Heart right ventricle (tissue), 16 donors: ENCODE measurements at regions not wholly inside any gene's neighbourhood (a gene's known extent, or its start where the extent isn't known, plus 50 kb on each side); places are given as distances from the start of the nearest gene placed in this dataset.
A peak's percentile ranks its signal among the peaks of the same experiment; 100 is the strongest.

Source experiments
- ATAC-seq, 8 donors: fragments of 200-7000 bp; cut with Tn5 transposase; one replicate each; pipeline ENCODE4 v1.9.1; 2020; ENCODE audit warnings: mild to moderate bottlenecking in 8 of 8, moderate library complexity in 8 of 8, moderate number of reproducible peaks in 1 of 8
- DNase-seq, 2 donors: peaks; one replicate each; pipeline ENCODE4 v3.0.0-alpha.2; 2020
- H3K27ac ChIP-seq, 10 donors: fragments of 200-600 bp; sonication (generic) in 2 of 10; one replicate each; pipeline versions ENCODE4 v1.5.0 to v1.8.0; 2020 to 2022; ENCODE audit warnings: mild to moderate bottlenecking in 3 of 10
- H3K27me3 ChIP-seq, 7 donors: fragments of 200-600 bp; one replicate each; pipeline ENCODE4 v1.8.0; 2021 to 2022; ENCODE audit warnings: mild to moderate bottlenecking in 2 of 7
- H3K36me3 ChIP-seq, 9 donors: fragments of 200-600 bp; sonication (generic) in 1 of 9; one replicate each; pipeline versions ENCODE4 v1.5.0 to v1.8.0; 2020 to 2022; ENCODE audit warnings: mild to moderate bottlenecking in 2 of 9
- H3K4me1 ChIP-seq, 9 donors: fragments of 200-600 bp; sonication (generic) in 1 of 9; one replicate each; pipeline versions ENCODE4 v1.5.0 to v1.8.0; 2020 to 2022; ENCODE audit warnings: mild to moderate bottlenecking in 4 of 9
- H3K4me3 ChIP-seq, 10 donors: fragments of 200-600 bp; sonication (generic) in 2 of 10; one replicate each; pipeline versions ENCODE4 v1.5.0 to v1.8.0; 2020 to 2022; ENCODE audit warnings: mild to moderate bottlenecking in 7 of 10, moderate library complexity in 2 of 10
- H3K9me3 ChIP-seq, 11 donors: fragments of 200-600 bp in 10 of 11; sonication (generic) in 2 of 11; one replicate each; pipeline versions ENCODE4 v1.5.0 to v1.8.0; 2013 to 2022; ENCODE audit warnings: mild to moderate bottlenecking in 2 of 11, control low read depth in 1 of 11, moderate library complexity in 1 of 11
- CTCF ChIP-seq, 9 donors: fragments of 200-600 bp; sonication (generic) in 2 of 9; IDR thresholded peaks; one replicate each; pipeline versions ENCODE4 v1.5.0 to v1.8.0; 2021 to 2022; ENCODE audit warnings: antibody characterized with exemption in 9 of 9, mild to moderate bottlenecking in 5 of 9, moderate library complexity in 1 of 9
- WGBS, 2 donors: extraction: QIAGEN DNeasy Blood & Tissue Kit; methylation state at CpG; one replicate each; pipeline ENCODE4 v1.1.7; 2013; ENCODE audit warnings: inconsistent platforms in 1 of 2; 5-methylcytosine and 5-hydroxymethylcytosine counted together
- intact Hi-C, 10 donors: fragments of 100-400 bp; cut with DNase I; formaldehyde crosslinking; loops; one replicate each; pipeline versions ENCODE4 v1.11.1 to v1.14.2; 2022
- donor health status: Arrhythmogenic right ventricular cardiomyopathy.
- donor health status: ischemic (EF 13 %, LVEDD 7.1; RV severe dilation, severe dysfunction).
- donor health status: healthy with polysubstance abuse.
- donor health status: DM: no; HTN: yes; CAD: no.
- donor health status: DM: no; HTN: no; CAD: no.
- donor health status: ischemic (EF 25% LVEDD 6.9; RV normal size, moderate dysfunction).
- donor health status: ischemic (EF 25% LVEDD 5.7; RV mildly dilated, moderate dysfunction).
- donor health status: healthy.
- donor health status: DM: yes; HTN: yes; CAD: no.
- donor health status: Ischemic cardiomyopathy.
- donor health status: ischemic (EF 35%, LVEDD 5.7; RV mildly dilated, moderate dysfunction).
- donor health status: nonischemic (EF 11% LVEDD 7.7; RV severe dilation, severe dysfunction).
- donor health status: DM: yes; HTN: yes; CAD: no.
- donor health status: PGD.
- donor health status: ischemic (EF 29% LVEDD 5.4; RV normal size, mild dysfunction).
- donor health status: nonischemic (EF 23%, LVEDD 6.1; RV moderate dilation, normal function).

GRCh38 chr1:232859216-232859615 is 54.0 kb downstream of the MAP10 start:
- Histone ChIP-seq H3K9me3 (no peaks in the 10 kb centered on the region), H3K4me1 (no peaks in the 10 kb centered on the region), H3K4me3 (no peak overlapping the region), H3K27me3 (no peaks in the 10 kb centered on the region), H3K36me3 (no peaks in the 10 kb centered on the region), H3K27ac (no peak overlapping the region)
- TF ChIP-seq CTCF (IDR thresholded peaks at IDR 0.05), result no peak
- ATAC-seq (no peak), DNase-seq (no peak)
- WGBS, 2 donors, result 86 to 89% methylated on average over 2 of the region's 2 CpGs
- intact Hi-C loops, result no loop called here

- no peak for ATAC-seq
- H3K27me3 ChIP-seq, result no peaks in the 10 kb centered on the region
- H3K4me1 ChIP-seq, result no peaks in the 10 kb centered on the region
- H3K27ac ChIP-seq, result no peak overlapping the region
- intact Hi-C loops, result no loop called here
- 89 to 92% methylated on average over 4 of the region's 4 CpGs for WGBS, 2 donors
- DNase-seq, result no peak
- no peak overlapping the region for H3K4me3 ChIP-seq
- TF ChIP-seq CTCF (IDR thresholded peaks at IDR 0.05), result no peak
- H3K36me3 ChIP-seq, result no peaks in the 10 kb centered on the region
- H3K9me3 ChIP-seq, result no peaks in the 10 kb centered on the region
Measured at GRCh38 chr1:232861107-232861506, 55.9 kb downstream of the MAP10 start.

- H3K27ac ChIP-seq, result no peak overlapping the region
- DNase-seq, result no peak
- no peak for ATAC-seq
- no peaks in the 10 kb centered on the region for H3K36me3 ChIP-seq
- H3K4me3 ChIP-seq, result no peak overlapping the region
- no peak for TF ChIP-seq CTCF (IDR thresholded peaks at IDR 0.05)
- H3K27me3 ChIP-seq, result no peaks in the 10 kb centered on the region
- H3K9me3 ChIP-seq, result no peaks in the 10 kb centered on the region
- no peaks in the 10 kb centered on the region for H3K4me1 ChIP-seq
- intact Hi-C loops, result no loop called here
- 91 to 92% methylated on average over 10 of the region's 10 CpGs for WGBS, 2 donors
Measured at GRCh38 chr1:232863544-232864275, 58.5 kb downstream of the MAP10 start.

GRCh38 chr1:232865102-232865931 is 60.1 kb downstream of the MAP10 start:
- no peak for TF ChIP-seq CTCF (IDR thresholded peaks at IDR 0.05)
- 65 to 72% methylated on average over 9 of the region's 9 CpGs for WGBS, 2 donors

More at GRCh38 chr1:232865102-232865931, 60.1 kb downstream of the MAP10 start:
- Histone ChIP-seq H3K36me3 (no peaks in the 10 kb centered on the region), H3K9me3 (no peaks in the 10 kb centered on the region), H3K27ac (no peak overlapping the region), H3K4me1 (peaks cover 0 to 7% (median 0%) of the 10 kb centered on the region in 9 donors), H3K27me3 (no peaks in the 10 kb centered on the region), H3K4me3 (no peak overlapping the region)
- intact Hi-C loops, result no loop called here
- ATAC-seq (peak in 1 of 8 donors; percentile 52), DNase-seq (no peak)
